ENCODE measurements at regions not wholly inside any gene's neighbourhood (a gene's known extent, or its start where the extent isn't known, plus 50 kb on each side); places are given as distances from the start of the nearest gene placed in this dataset.

GRCh38 chr17:83185023-83186002 lies 105.9 kb downstream of the METRNL start:
- TF ChIP-seq, protein P1, sequence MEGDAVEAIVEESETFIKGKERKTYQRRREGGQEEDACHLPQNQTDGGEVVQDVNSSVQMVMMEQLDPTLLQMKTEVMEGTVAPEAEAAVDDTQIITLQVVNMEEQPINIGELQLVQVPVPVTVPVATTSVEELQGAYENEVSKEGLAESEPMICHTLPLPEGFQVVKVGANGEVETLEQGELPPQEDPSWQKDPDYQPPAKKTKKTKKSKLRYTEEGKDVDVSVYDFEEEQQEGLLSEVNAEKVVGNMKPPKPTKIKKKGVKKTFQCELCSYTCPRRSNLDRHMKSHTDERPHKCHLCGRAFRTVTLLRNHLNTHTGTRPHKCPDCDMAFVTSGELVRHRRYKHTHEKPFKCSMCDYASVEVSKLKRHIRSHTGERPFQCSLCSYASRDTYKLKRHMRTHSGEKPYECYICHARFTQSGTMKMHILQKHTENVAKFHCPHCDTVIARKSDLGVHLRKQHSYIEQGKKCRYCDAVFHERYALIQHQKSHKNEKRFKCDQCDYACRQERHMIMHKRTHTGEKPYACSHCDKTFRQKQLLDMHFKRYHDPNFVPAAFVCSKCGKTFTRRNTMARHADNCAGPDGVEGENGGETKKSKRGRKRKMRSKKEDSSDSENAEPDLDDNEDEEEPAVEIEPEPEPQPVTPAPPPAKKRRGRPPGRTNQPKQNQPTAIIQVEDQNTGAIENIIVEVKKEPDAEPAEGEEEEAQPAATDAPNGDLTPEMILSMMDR (IDR thresholded peaks at IDR 0.05), result no peak
- TF ChIP-seq POLR2A (IDR thresholded peaks at IDR 0.05), result no peak
